ENCODE measurements at regions not wholly inside any gene's neighbourhood (a gene's known extent, or its start where the extent isn't known, plus 50 kb on each side); places are given as distances from the start of the nearest gene placed in this dataset.

- TF ChIP-seq POLR2A (IDR thresholded peaks at IDR 0.05; ENCODE audit: low read depth, low read length) (no peak), TAF1 (IDR thresholded peaks at IDR 0.05; ENCODE audit: borderline replicate concordance, low read depth, low read length) (no peak)
These were observed 541.6 kb upstream of the FZD8 start for GRCh38 chr10:36183726-36184125.

Data from GM12892 (cell line).